SK-N-SH treated with all-trans-retinoic acid at 6 μM for 48 hours (cell line): ENCODE measurements at regions not wholly inside any gene's neighbourhood (a gene's known extent, or its start where the extent isn't known, plus 50 kb on each side); places are given as distances from the start of the nearest gene placed in this dataset.

Source experiments
- ATAC-seq: fragments of 200-7000 bp; cut with Tn5 transposase; 3 replicates; pipeline ENCODE4 v1.9.1; 2020; ENCODE audit warnings: mild to moderate bottlenecking, moderate library complexity
- ARNTL ChIP-seq: fragments of 450-650 bp; formaldehyde crosslinking; IDR thresholded peaks from 2 replicates; pipeline ENCODE4 v1.5.0; 2020; ENCODE audit warnings: low read depth, mild to moderate bottlenecking, moderate library complexity, borderline replicate concordance
- CREB5 ChIP-seq: fragments of 250-450 bp; sonication (Bioruptor Pico); IDR thresholded peaks from 2 replicates; pipeline ENCODE4 v1.5.1; 2020; ENCODE audit warnings: low read depth, mild to moderate bottlenecking, moderate library complexity
- CSDC2 ChIP-seq: fragments of 250-450 bp; sonication (Bioruptor Pico); IDR thresholded peaks from 2 replicates; pipeline ENCODE4 v1.5.0; 2020; ENCODE audit warnings: mild to moderate bottlenecking, moderate library complexity
- CSRNP3 ChIP-seq: fragments of 250-450 bp; sonication (Bioruptor Pico); IDR thresholded peaks from 2 replicates; pipeline ENCODE4 v1.5.1; 2021; ENCODE audit warnings: mild to moderate bottlenecking, moderate library complexity
- ESRRG ChIP-seq: fragments of 250-450 bp; sonication (Bioruptor Pico); IDR thresholded peaks from 2 replicates; pipeline ENCODE4 v1.6.1; 2021; ENCODE audit warnings: mild to moderate bottlenecking
- ISL1 ChIP-seq: fragments of 250-450 bp; sonication (Bioruptor Pico); IDR thresholded peaks from 2 replicates; pipeline ENCODE4 v2.1.2; 2022; ENCODE audit warnings: mild to moderate bottlenecking, moderate library complexity
- OSR1 ChIP-seq: fragments of 250-450 bp; sonication (Bioruptor Pico); IDR thresholded peaks from 2 replicates; pipeline ENCODE4 v1.8.0; 2022; ENCODE audit warnings: moderate library complexity, mild to moderate bottlenecking, inconsistent platforms
- PATZ1 ChIP-seq: fragments of 250-450 bp; sonication (Bioruptor Pico); IDR thresholded peaks from 2 replicates; pipeline ENCODE4 v1.8.0; 2020; ENCODE audit warnings: mild to moderate bottlenecking, moderate library complexity, borderline replicate concordance
- POU6F1 ChIP-seq: fragments of 250-450 bp; sonication (Bioruptor Pico); IDR thresholded peaks from 2 replicates; pipeline ENCODE4 v1.8.0; 2021; ENCODE audit warnings: low read depth, mild to moderate bottlenecking, moderate library complexity, borderline replicate concordance
- PPARA ChIP-seq: fragments of 250-450 bp; sonication (Bioruptor Pico); IDR thresholded peaks from 2 replicates; pipeline ENCODE4 v1.5.0; 2020; ENCODE audit warnings: mild to moderate bottlenecking, borderline replicate concordance
- RARB ChIP-seq: fragments of 250-450 bp; sonication (Bioruptor Pico); IDR thresholded peaks from 2 replicates; pipeline ENCODE4 v1.8.0; 2021; ENCODE audit warnings: mild to moderate bottlenecking, moderate library complexity
- SNAI2 ChIP-seq: fragments of 250-450 bp; sonication (Bioruptor Pico); IDR thresholded peaks from 2 replicates; pipeline ENCODE4 v1.5.0; 2020; ENCODE audit warnings: mild to moderate bottlenecking, moderate library complexity
- TCF4 ChIP-seq: fragments of 250-450 bp; sonication (Bioruptor Pico); IDR thresholded peaks from 2 replicates; pipeline ENCODE4 v1.8.0; 2021; ENCODE audit warnings: mild to moderate bottlenecking, moderate library complexity, borderline replicate concordance
- TOX ChIP-seq: fragments of 250-450 bp; sonication (Bioruptor Pico); IDR thresholded peaks from 2 replicates; pipeline ENCODE4 v1.8.0; 2021; ENCODE audit warnings: mild to moderate bottlenecking, moderate library complexity, borderline replicate concordance
- TSHZ2 ChIP-seq: fragments of 250-450 bp; sonication (Bioruptor Pico); IDR thresholded peaks from 2 replicates; pipeline ENCODE4 v1.5.0; 2020; ENCODE audit warnings: mild to moderate bottlenecking, moderate library complexity
- ZC3H10 ChIP-seq: fragments of 250-450 bp; sonication (Bioruptor Pico); IDR thresholded peaks from 2 replicates; pipeline ENCODE4 v1.5.1; 2021; ENCODE audit warnings: mild to moderate bottlenecking, moderate library complexity
- ZFP3 ChIP-seq: fragments of 250-450 bp; sonication (Bioruptor Pico); IDR thresholded peaks from 2 replicates; pipeline ENCODE4 v1.5.0; 2020; ENCODE audit warnings: mild to moderate bottlenecking, moderate library complexity
- ZFP30 ChIP-seq: fragments of 450-650 bp; formaldehyde crosslinking; IDR thresholded peaks from 2 replicates; pipeline ENCODE4 v1.5.0; 2022; ENCODE audit warnings: mild to moderate bottlenecking, moderate library complexity
- ZNF565 ChIP-seq: fragments of 450-650 bp; formaldehyde crosslinking; conservative IDR thresholded peaks from 2 replicates; pipeline ENCODE4 v1.5.0; 2020; ENCODE audit warnings: low read depth, mild to moderate bottlenecking, moderate library complexity
- ZNF70 ChIP-seq: fragments of 450-650 bp; formaldehyde crosslinking; IDR thresholded peaks from 2 replicates; pipeline ENCODE4 v1.5.0; 2020; ENCODE audit warnings: mild to moderate bottlenecking, moderate library complexity
- ZNF8 ChIP-seq: fragments of 450-650 bp; formaldehyde crosslinking; IDR thresholded peaks from 2 replicates; pipeline ENCODE4 v1.5.0; 2020; ENCODE audit warnings: mild to moderate bottlenecking, moderate library complexity

GRCh38 chr10:109149666-109150350 lies 773.5 kb downstream of the XPNPEP1 start:
- no peak for ATAC-seq
- no peak for TF ChIP-seq CSRNP3 (CRISPR knock-in tag)

GRCh38 chr10:109127363-109127762 lies 795.9 kb downstream of the XPNPEP1 start:
- no peak for ATAC-seq
- no peak for TF ChIP-seq ZC3H10 (CRISPR knock-in tag)
- no peak for TF ChIP-seq SNAI2 (CRISPR knock-in tag)
- TF ChIP-seq ZNF565 (CRISPR knock-in tag): no peak
- no peak for TF ChIP-seq ZFP3
- TF ChIP-seq POU6F1 (CRISPR knock-in tag): no peak
- no peak for TF ChIP-seq PATZ1 (CRISPR knock-in tag)
- no peak for TF ChIP-seq TSHZ2
- no peak for TF ChIP-seq TOX (CRISPR knock-in tag)
- TF ChIP-seq ISL1 (CRISPR knock-in tag): no peak
- TF ChIP-seq OSR1 (CRISPR knock-in tag): no peak
- no peak for TF ChIP-seq ZNF8 (CRISPR knock-in tag)
- TF ChIP-seq ZNF70 (CRISPR knock-in tag): no peak
- TF ChIP-seq PPARA (CRISPR knock-in tag): no peak
- no peak for TF ChIP-seq CREB5 (CRISPR knock-in tag)
- no peak for TF ChIP-seq RARB (CRISPR knock-in tag)
- TF ChIP-seq TCF4 (CRISPR knock-in tag): no peak
- TF ChIP-seq ESRRG (CRISPR knock-in tag): no peak
- no peak for TF ChIP-seq ZFP30 (CRISPR knock-in tag)

- ATAC-seq: no peak
- TF ChIP-seq POU6F1 (CRISPR knock-in tag): no peak
- no peak for TF ChIP-seq ZNF8 (CRISPR knock-in tag)
- TF ChIP-seq ZFP3: no peak
- no peak for TF ChIP-seq CSDC2
- no peak for TF ChIP-seq ISL1 (CRISPR knock-in tag)
- TF ChIP-seq ARNTL (CRISPR knock-in tag): no peak
- no peak for TF ChIP-seq ZC3H10 (CRISPR knock-in tag)
- TF ChIP-seq TSHZ2: no peak
- TF ChIP-seq PPARA (CRISPR knock-in tag): no peak
- TF ChIP-seq ZNF70 (CRISPR knock-in tag): no peak
- no peak for TF ChIP-seq CREB5 (CRISPR knock-in tag)
Observed at GRCh38 chr10:109126541-109126940, 796.8 kb downstream of the XPNPEP1 start.
